Endothelial cell (in vitro differentiated cells): ENCODE measurements at regions not wholly inside any gene's neighbourhood (a gene's known extent, or its start where the extent isn't known, plus 50 kb on each side); places are given as distances from the start of the nearest gene placed in this dataset.

Experiments
- DNase-seq: peaks from one replicate; pipeline ENCODE4 v3.0.0; 2021; ENCODE audit warnings: low spot score
- H3K27ac Mint-ChIP-seq: one replicate; pipeline ENCODE4 v1.8.0; 2021; ENCODE audit warnings: mixed read lengths, inconsistent platforms; ENCODE audit not compliant: unreplicated experiment
- H3K27me3 Mint-ChIP-seq: one replicate; pipeline ENCODE4 v1.8.0; 2021; ENCODE audit warnings: mild to moderate bottlenecking, moderate library complexity, mixed read lengths, inconsistent platforms; ENCODE audit not compliant: unreplicated experiment
- H3K36me3 Mint-ChIP-seq: one replicate; pipeline ENCODE4 v1.8.0; 2021; ENCODE audit warnings: mild to moderate bottlenecking, low read depth, mixed read lengths, inconsistent platforms; ENCODE audit not compliant: unreplicated experiment
- H3K4me1 Mint-ChIP-seq: one replicate; pipeline ENCODE4 v1.8.0; 2021; ENCODE audit warnings: mild to moderate bottlenecking, mixed read lengths, inconsistent platforms; ENCODE audit not compliant: unreplicated experiment
- H3K4me3 Mint-ChIP-seq: one replicate; pipeline ENCODE4 v1.8.0; 2021; ENCODE audit warnings: mild to moderate bottlenecking, mixed read lengths, inconsistent platforms; ENCODE audit not compliant: unreplicated experiment
- H3K9me3 Mint-ChIP-seq: one replicate; pipeline ENCODE4 v1.8.0; 2021; ENCODE audit warnings: mixed read lengths, inconsistent platforms; ENCODE audit not compliant: unreplicated experiment
- CTCF ChIP-seq: fragments of 200-600 bp; sonication (generic); IDR thresholded peaks from one replicate; pipeline ENCODE4 v1.5.0; 2021; ENCODE audit warnings: antibody characterized with exemption; ENCODE audit not compliant: unreplicated experiment

- Mint-ChIP-seq H3K4me1 (peaks cover 2% of the 10 kb centered on the region), H3K27me3 (peaks cover 2% of the 10 kb centered on the region)
Observed at GRCh38 chr5:67377631-67378030, 181.0 kb upstream of the CD180 start.

DNA sequence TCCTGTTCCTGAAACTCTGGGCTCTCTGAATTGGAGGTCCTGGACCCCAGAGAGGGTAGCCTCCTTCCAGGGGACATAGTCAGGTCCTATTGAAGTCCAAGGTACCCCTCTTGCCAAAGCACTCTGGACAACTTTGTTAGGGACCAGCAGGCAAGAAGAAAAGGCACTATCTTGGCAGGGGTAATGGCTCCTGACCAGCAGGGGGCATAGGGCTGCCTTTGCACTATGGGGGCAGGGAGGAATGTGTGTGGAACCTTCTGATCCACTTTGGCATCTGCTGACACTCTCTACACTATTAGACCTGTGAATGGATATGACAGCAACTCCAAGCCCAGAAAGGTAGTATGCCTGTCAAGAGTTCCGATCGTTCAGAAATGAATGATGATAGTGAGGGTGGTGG lies 179.0 kb upstream of the CD180 start:
- H3K36me3 Mint-ChIP-seq: no peaks in the 10 kb centered on the region
- H3K27me3 Mint-ChIP-seq: peaks cover 2% of the 10 kb centered on the region
- H3K4me3 Mint-ChIP-seq: no peak overlapping the region
- H3K9me3 Mint-ChIP-seq: no peaks in the 10 kb centered on the region
- H3K4me1 Mint-ChIP-seq: peaks cover 2% of the 10 kb centered on the region
- DNase-seq: no peak
- no peak for TF ChIP-seq CTCF
- H3K27ac Mint-ChIP-seq: no peak overlapping the region

More at GRCh38 chr5:67377631-67378030, 181.0 kb upstream of the CD180 start:
- Mint-ChIP-seq H3K27ac (no peak overlapping the region), H3K36me3 (no peaks in the 10 kb centered on the region), H3K4me3 (no peak overlapping the region), H3K9me3 (no peaks in the 10 kb centered on the region)
- TF ChIP-seq CTCF: no peak
- no peak for DNase-seq

DNA sequence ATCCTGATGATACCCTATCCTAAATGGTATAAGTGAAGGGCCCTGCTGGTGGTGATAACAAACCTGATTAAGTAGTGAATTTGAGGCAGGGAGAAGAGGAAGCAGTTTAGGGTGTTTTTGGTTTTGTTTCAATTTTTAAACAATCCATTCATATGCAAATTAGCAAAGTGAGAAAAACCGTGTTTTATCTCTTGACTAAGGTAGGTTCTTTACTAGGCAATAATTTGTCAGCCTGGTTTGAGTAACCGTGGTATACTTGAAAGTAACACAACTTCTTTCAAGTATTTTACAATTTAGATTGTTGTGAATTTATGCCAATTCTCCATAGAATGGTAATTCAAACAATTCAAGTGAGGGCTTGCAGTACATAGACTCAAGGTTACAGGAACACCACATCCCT lies 177.8 kb upstream of the CD180 start:
- Mint-ChIP-seq H3K4me3 (no peak overlapping the region), H3K27ac (no peak overlapping the region), H3K9me3 (no peaks in the 10 kb centered on the region), H3K36me3 (no peaks in the 10 kb centered on the region), H3K4me1 (peaks cover 2% of the 10 kb centered on the region), H3K27me3 (peaks cover 2% of the 10 kb centered on the region)
- DNase-seq: no peak
- no peak for TF ChIP-seq CTCF

- peaks cover 2% of the 10 kb centered on the region for H3K4me1 Mint-ChIP-seq
- H3K27ac Mint-ChIP-seq: no peak overlapping the region
- TF ChIP-seq CTCF: no peak
- H3K36me3 Mint-ChIP-seq: no peaks in the 10 kb centered on the region
- no peaks in the 10 kb centered on the region for H3K9me3 Mint-ChIP-seq
- DNase-seq: no peak
- no peak overlapping the region for H3K4me3 Mint-ChIP-seq
- H3K27me3 Mint-ChIP-seq: peaks cover 2% of the 10 kb centered on the region
Observed at GRCh38 chr5:67373518-67373917, 176.9 kb upstream of the CD180 start.

GRCh38 chr5:67372887-67373286 lies 176.3 kb upstream of the CD180 start:
- Mint-ChIP-seq H3K36me3 (no peaks in the 10 kb centered on the region), H3K27me3 (peaks cover 2% of the 10 kb centered on the region), H3K9me3 (no peaks in the 10 kb centered on the region), H3K4me3 (no peak overlapping the region), H3K27ac (no peak overlapping the region), H3K4me1 (peaks cover 2% of the 10 kb centered on the region)
- TF ChIP-seq CTCF: no peak
- DNase-seq: no peak
